ENCODE measurements at regions not wholly inside any gene's neighbourhood (a gene's known extent, or its start where the extent isn't known, plus 50 kb on each side); places are given as distances from the start of the nearest gene placed in this dataset.
A peak's percentile ranks its signal among the peaks of the same experiment; 100 is the strongest.

- no peak overlapping the region for H3K4me3 ChIP-seq (ENCODE audit: low read depth, low read length)
- TF ChIP-seq, protein P1, sequence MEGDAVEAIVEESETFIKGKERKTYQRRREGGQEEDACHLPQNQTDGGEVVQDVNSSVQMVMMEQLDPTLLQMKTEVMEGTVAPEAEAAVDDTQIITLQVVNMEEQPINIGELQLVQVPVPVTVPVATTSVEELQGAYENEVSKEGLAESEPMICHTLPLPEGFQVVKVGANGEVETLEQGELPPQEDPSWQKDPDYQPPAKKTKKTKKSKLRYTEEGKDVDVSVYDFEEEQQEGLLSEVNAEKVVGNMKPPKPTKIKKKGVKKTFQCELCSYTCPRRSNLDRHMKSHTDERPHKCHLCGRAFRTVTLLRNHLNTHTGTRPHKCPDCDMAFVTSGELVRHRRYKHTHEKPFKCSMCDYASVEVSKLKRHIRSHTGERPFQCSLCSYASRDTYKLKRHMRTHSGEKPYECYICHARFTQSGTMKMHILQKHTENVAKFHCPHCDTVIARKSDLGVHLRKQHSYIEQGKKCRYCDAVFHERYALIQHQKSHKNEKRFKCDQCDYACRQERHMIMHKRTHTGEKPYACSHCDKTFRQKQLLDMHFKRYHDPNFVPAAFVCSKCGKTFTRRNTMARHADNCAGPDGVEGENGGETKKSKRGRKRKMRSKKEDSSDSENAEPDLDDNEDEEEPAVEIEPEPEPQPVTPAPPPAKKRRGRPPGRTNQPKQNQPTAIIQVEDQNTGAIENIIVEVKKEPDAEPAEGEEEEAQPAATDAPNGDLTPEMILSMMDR (IDR thresholded peaks at IDR 0.05; ENCODE audit: control insufficient read depth, extremely low read depth, insufficient read depth), result no peak
- peak; percentile 81 for DNase-seq (ENCODE audit: low read depth)
Measured at GRCh38 chr1:185477638-185478580, 160.9 kb upstream of the IVNS1ABP start.

DNA sequence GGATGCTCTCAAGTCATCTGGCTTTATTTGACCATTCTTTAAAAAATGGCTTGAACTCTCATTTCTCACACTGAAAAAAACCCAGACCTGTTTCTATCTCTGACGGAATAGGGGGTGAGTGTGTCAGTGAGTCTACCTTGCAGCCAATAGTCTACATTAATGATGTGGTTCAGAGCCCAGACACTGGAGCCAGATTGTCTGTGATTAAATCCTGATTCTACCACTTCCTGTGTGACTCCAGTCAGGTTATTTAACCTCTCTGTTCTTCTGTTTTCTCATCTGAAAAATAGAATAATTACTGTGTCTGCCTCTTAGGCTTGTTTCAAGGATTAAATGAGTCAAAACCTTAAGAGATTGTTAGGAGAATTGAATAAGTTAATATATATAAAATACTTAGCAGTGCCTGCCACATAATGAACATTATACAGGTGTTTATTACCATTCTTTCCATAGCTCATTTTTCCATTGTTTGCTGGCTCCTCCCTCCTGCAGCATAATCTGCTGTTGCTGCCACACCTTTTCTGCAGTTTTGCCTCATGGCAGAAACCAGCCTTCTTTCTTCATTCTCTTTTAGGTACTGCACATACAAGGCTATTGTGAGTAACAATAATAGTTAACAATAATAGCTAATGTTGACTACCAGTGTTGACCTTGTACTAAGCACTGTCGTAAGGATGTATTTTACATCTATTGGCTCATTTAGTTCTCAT, 157.6 kb upstream of the IVNS1ABP start:
- H3K4me3 ChIP-seq (ENCODE audit: low read depth, low read length), result no peak overlapping the region
- DNase-seq (ENCODE audit: low read depth), result no peak
- TF ChIP-seq, protein P1 (IDR thresholded peaks at IDR 0.05; ENCODE audit: control insufficient read depth, extremely low read depth, insufficient read depth), result no peak

GRCh38 chr1:185473186-185473585, 156.1 kb upstream of the IVNS1ABP start:
- TF ChIP-seq, protein P1 (IDR thresholded peaks at IDR 0.05; ENCODE audit: control insufficient read depth, extremely low read depth, insufficient read depth), result no peak
- H3K4me3 ChIP-seq (ENCODE audit: low read depth, low read length), result no peak overlapping the region
- no peak for DNase-seq (ENCODE audit: low read depth)

DNA sequence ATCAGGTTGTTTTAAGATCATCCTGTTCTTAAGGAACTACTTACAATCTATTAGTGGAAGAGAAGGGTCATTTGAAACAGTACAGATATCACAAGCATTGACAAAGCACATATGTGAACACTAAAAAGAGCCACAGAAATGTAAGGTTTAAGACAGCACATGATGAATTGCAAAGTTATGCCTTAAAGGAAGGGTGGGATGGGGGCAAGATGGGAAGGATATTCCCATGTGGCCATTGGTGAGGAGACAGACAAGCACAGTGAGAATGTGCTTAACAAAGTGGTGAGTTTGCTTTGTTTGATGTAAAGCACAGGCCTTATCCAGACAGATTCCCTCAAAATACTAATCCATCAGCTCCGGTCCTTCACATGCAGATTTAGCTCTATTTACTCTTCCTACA, 151.6 kb upstream of the IVNS1ABP start:
- H3K4me3 ChIP-seq (ENCODE audit: low read depth, low read length), result no peak overlapping the region
- DNase-seq (ENCODE audit: low read depth), result no peak
- TF ChIP-seq, protein P1 (IDR thresholded peaks at IDR 0.05; ENCODE audit: control insufficient read depth, extremely low read depth, insufficient read depth), result no peak

- no peak for DNase-seq (ENCODE audit: low read depth)
- H3K4me3 ChIP-seq (ENCODE audit: low read depth, low read length), result no peak overlapping the region
- TF ChIP-seq, protein P1 (IDR thresholded peaks at IDR 0.05; ENCODE audit: control insufficient read depth, extremely low read depth, insufficient read depth), result no peak
Measured at GRCh38 chr1:185467122-185467521, 150.1 kb upstream of the IVNS1ABP start.

- TF ChIP-seq, protein P1 (IDR thresholded peaks at IDR 0.05; ENCODE audit: control insufficient read depth, extremely low read depth, insufficient read depth), result no peak
- peak; percentile 6 for DNase-seq (ENCODE audit: low read depth)
- no peak overlapping the region for H3K4me3 ChIP-seq (ENCODE audit: low read depth, low read length)
Measured at GRCh38 chr1:185464777-185465176, 147.7 kb upstream of the IVNS1ABP start.
